SK-N-SH (cell line): ENCODE measurements at regions not wholly inside any gene's neighbourhood (a gene's known extent, or its start where the extent isn't known, plus 50 kb on each side); places are given as distances from the start of the nearest gene placed in this dataset.

Experiments used
- CTCF ChIA-PET: fragments of 300-600, 350-600 bp; formaldehyde crosslinking; extraction: SDS; loops from one replicate; lab custom pipeline; 2021; lab: Yijun Ruan, JAX
- POLR2A ChIA-PET: fragments of 350-600 bp; sonication (Branson Sonifier 250); formaldehyde crosslinking; extraction: SDS; loops from one replicate; lab custom pipeline; 2020; ENCODE audit warnings: antibody characterized with exemption, inconsistent platforms; lab: Yijun Ruan, JAX
- DNase-seq: peaks from one replicate; pipeline ENCODE4 v3.0.0; 2012
- H2AFZ ChIP-seq: fragments of 200-600 bp; sonication (generic); 2 replicates; pipeline ENCODE4 v1.8.1; 2016; ENCODE audit warnings: antibody characterized with exemption, mild to moderate bottlenecking, low read depth
- H3F3A ChIP-seq: fragments of 200-600 bp; sonication (generic); replicated peaks from 2 replicates; pipeline ENCODE3; 2016; ENCODE audit warnings: antibody characterized with exemption, mild to moderate bottlenecking; ENCODE audit not compliant: insufficient read depth
- H3K27ac ChIP-seq, 2 experiments: fragments of 200-500 bp in 1 of 2; fragments of 200-600 bp in 1 of 2; sonication (Bioruptor generic) in 1 of 2; sonication (generic), shearing (Covaris generic) in 1 of 2; 2 replicates each; pipeline versions ENCODE4 v1.5.1 to v1.6.1; 2014 to 2016; ENCODE audit warnings: low read depth in 2 of 2, inconsistent platforms in 1 of 2, low read length in 1 of 2, mild to moderate bottlenecking in 1 of 2, mixed read lengths in 1 of 2
- H3K27me3 ChIP-seq: fragments of 200-600 bp; sonication (generic), shearing (Covaris generic); 2 replicates; pipeline ENCODE4 v1.6.1; 2016; ENCODE audit warnings: mixed run types; ENCODE audit not compliant: insufficient read depth
- H3K36me3 ChIP-seq, 2 experiments: fragments of 200-500 bp in 1 of 2; fragments of 200-600 bp in 1 of 2; sonication (Bioruptor generic) in 1 of 2; sonication (generic) in 1 of 2; replicated peaks in 1 of 2; 2 replicates each; pipeline versions ENCODE3 to v1.5.1; 2014 to 2016; ENCODE audit warnings: low read length in 1 of 2, mild to moderate bottlenecking in 1 of 2; ENCODE audit not compliant: insufficient read depth in 2 of 2, control insufficient read depth in 1 of 2
- H3K4me1 ChIP-seq, 2 experiments: fragments of 200-500 bp in 1 of 2; fragments of 200-600 bp in 1 of 2; sonication (Bioruptor generic) in 1 of 2; sonication (generic), shearing (Covaris generic) in 1 of 2; 2 replicates each; pipeline versions ENCODE4 v1.5.1 to v1.6.1; 2014 to 2016; ENCODE audit warnings: low read depth in 1 of 2, low read length in 1 of 2, mixed run types in 1 of 2; ENCODE audit not compliant: insufficient read depth in 2 of 2, control insufficient read depth in 1 of 2
- H3K4me2 ChIP-seq: fragments of 200-600 bp; sonication (generic), shearing (Covaris generic); 2 replicates; pipeline ENCODE4 v1.6.1; 2017; ENCODE audit warnings: mixed run types
- H3K4me3 ChIP-seq, 2 experiments: fragments of 200-500 bp in 1 of 2; fragments of 200-600 bp in 1 of 2; sonication (Bioruptor generic) in 1 of 2; sonication (generic), shearing (Covaris generic) in 1 of 2; 2 replicates each; pipeline versions ENCODE4 v1.5.1 to v1.8.1; 2014 to 2016; ENCODE audit warnings: low read depth in 2 of 2, inconsistent platforms in 1 of 2, low read length in 1 of 2, mild to moderate bottlenecking in 1 of 2, mixed read lengths in 1 of 2, moderate library complexity in 1 of 2
- H3K79me2 ChIP-seq: fragments of 200-600 bp; sonication (generic); 2 replicates; pipeline ENCODE4 v1.8.1; 2017; ENCODE audit warnings: mild to moderate bottlenecking; ENCODE audit not compliant: insufficient read depth
- H3K9ac ChIP-seq: fragments of 200-600 bp; sonication (generic); 2 replicates; pipeline ENCODE4 v1.6.1; 2017; ENCODE audit warnings: mixed run types
- H3K9me2 ChIP-seq: fragments of 200-600 bp; sonication (generic); 2 replicates; pipeline ENCODE4 v1.6.1; 2017; ENCODE audit warnings: mixed run types
- H3K9me3 ChIP-seq: fragments of 200-600 bp; sonication (generic); 2 replicates; pipeline ENCODE4 v1.6.1; 2017; ENCODE audit warnings: mixed run types, mild to moderate bottlenecking, moderate library complexity
- H4K20me1 ChIP-seq: fragments of 200-600 bp; sonication (generic); 2 replicates; pipeline ENCODE4 v1.6.1; 2017; ENCODE audit warnings: mild to moderate bottlenecking, mixed run types; ENCODE audit not compliant: insufficient read depth
- CHD2 ChIP-seq: fragments of 150-350 bp; IDR thresholded peaks from 2 replicates; pipeline ENCODE4 v1.6.1; 2018; ENCODE audit warnings: low read length; ENCODE audit not compliant: partially characterized antibody
- FOSL2 ChIP-seq: IDR thresholded peaks from 2 replicates; pipeline ENCODE4 v1.4.0; 2012; ENCODE audit warnings: low read depth, mild to moderate bottlenecking, moderate library complexity, borderline replicate concordance
- FOXJ3 ChIP-seq: sonication (generic); formaldehyde crosslinking; IDR thresholded peaks from 2 replicates; pipeline ENCODE4 v1.5.1; 2020; ENCODE audit warnings: mild to moderate bottlenecking, missing genetic modification reagents
- FOXM1 ChIP-seq: IDR thresholded peaks from 2 replicates; pipeline ENCODE4 v1.4.0; 2012; ENCODE audit warnings: low read depth, mild to moderate bottlenecking
- GABPA ChIP-seq: IDR thresholded peaks from 2 replicates; pipeline ENCODE4 v1.4.0; 2012; ENCODE audit warnings: low read depth, mild to moderate bottlenecking
- GATA2 ChIP-seq: sonication (generic); formaldehyde crosslinking; IDR thresholded peaks from 2 replicates; pipeline ENCODE4 v1.5.0; 2020; ENCODE audit warnings: mild to moderate bottlenecking, missing genetic modification reagents
- JUND ChIP-seq: IDR thresholded peaks from 2 replicates; pipeline ENCODE4 v1.4.0; 2012
- NFIC ChIP-seq: IDR thresholded peaks from 2 replicates; pipeline ENCODE4 v1.4.0; 2012; ENCODE audit warnings: borderline replicate concordance
- NRF1 ChIP-seq: IDR thresholded peaks from 2 replicates; pipeline ENCODE4 v1.6.1; 2012; ENCODE audit warnings: low read depth, mild to moderate bottlenecking, low read length
- REST ChIP-seq: IDR thresholded peaks from 2 replicates; pipeline ENCODE4 v1.6.1; 2012; ENCODE audit warnings: mild to moderate bottlenecking, low read depth, low read length, moderate library complexity
- RFX5 ChIP-seq: IDR thresholded peaks from 2 replicates; pipeline ENCODE4 v1.6.1; 2012; ENCODE audit warnings: mild to moderate bottlenecking, improper control_type of control experiment, low read length
- RXRA ChIP-seq: IDR thresholded peaks from 2 replicates; pipeline ENCODE4 v1.4.0; 2012; ENCODE audit warnings: low read depth, mild to moderate bottlenecking, borderline replicate concordance
- TEAD4 ChIP-seq: IDR thresholded peaks from 2 replicates; pipeline ENCODE4 v1.4.0; 2012; ENCODE audit warnings: mild to moderate bottlenecking, borderline replicate concordance; ENCODE audit not compliant: insufficient read depth
- YY1 ChIP-seq: IDR thresholded peaks from 2 replicates; pipeline ENCODE4 v1.4.0; 2012; ENCODE audit warnings: low read depth, mild to moderate bottlenecking
- WGBS: methylation state at CpG from one replicate; pipeline ENCODE4 v1.1.6; 2017; ENCODE audit warnings: low lambda C conversion rate; 5-methylcytosine and 5-hydroxymethylcytosine counted together
- TF ChIP-seq, protein P1 (sequence below): IDR thresholded peaks from 2 replicates; pipeline ENCODE4 v1.4.0; 2012; ENCODE audit warnings: low read depth

DNA sequence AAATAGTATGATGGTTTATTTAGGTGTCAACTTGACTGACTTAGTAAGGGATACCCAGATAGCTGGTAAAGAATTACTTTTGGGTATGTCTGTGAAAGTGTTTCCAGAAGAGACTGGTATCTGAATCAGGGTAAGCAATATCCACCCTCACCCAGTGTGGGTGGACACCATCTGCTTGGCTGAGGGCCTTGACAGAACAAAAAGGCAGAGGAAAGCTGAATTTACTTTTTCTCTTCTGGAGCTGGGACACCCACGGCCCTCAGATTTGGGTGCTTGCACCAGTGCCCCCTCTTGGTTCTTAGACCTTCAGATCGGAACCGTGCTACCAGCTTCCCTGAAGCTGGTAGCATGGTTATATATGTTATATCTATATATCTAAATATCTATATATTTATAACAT lies 489.5 kb upstream of the MPDZ start:
- no peak for TF ChIP-seq FOXM1
- TF ChIP-seq GABPA: no peak
- TF ChIP-seq, protein P1, sequence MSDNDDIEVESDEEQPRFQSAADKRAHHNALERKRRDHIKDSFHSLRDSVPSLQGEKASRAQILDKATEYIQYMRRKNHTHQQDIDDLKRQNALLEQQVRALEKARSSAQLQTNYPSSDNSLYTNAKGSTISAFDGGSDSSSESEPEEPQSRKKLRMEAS: no peak
- TF ChIP-seq YY1: no peak
- TF ChIP-seq GATA2 (CRISPR knock-in tag): no peak
- no peak for TF ChIP-seq FOSL2
- no peak for TF ChIP-seq RFX5
- TF ChIP-seq TEAD4: no peak
- no peak for TF ChIP-seq NFIC
- TF ChIP-seq CHD2: no peak
- Histone ChIP-seq H3K4me2 (no peak overlapping the region), H3K27me3 (no peaks in the 10 kb centered on the region), H3F3A (no peaks in the 10 kb centered on the region), H4K20me1 (no peaks in the 10 kb centered on the region), H3K79me2 (no peaks in the 10 kb centered on the region), H3K4me1 (no peaks in the 10 kb centered on the region; a peak in 1 of 4 replicates), H3K4me3 (no peak overlapping the region), H3K36me3 (no peaks in the 10 kb centered on the region), H3K9ac (no peak overlapping the region), H2AFZ (no peak overlapping the region), H3K9me2 (no peaks in the 10 kb centered on the region), H3K9me3 (no peaks in the 10 kb centered on the region), H3K27ac (no peak overlapping the region)
- DNase-seq: no peak
- POLR2A ChIA-PET: no interaction called here
- CTCF ChIA-PET: no interaction called here
- 79% methylated on average over 3 of the region's 3 CpGs for WGBS

DNA sequence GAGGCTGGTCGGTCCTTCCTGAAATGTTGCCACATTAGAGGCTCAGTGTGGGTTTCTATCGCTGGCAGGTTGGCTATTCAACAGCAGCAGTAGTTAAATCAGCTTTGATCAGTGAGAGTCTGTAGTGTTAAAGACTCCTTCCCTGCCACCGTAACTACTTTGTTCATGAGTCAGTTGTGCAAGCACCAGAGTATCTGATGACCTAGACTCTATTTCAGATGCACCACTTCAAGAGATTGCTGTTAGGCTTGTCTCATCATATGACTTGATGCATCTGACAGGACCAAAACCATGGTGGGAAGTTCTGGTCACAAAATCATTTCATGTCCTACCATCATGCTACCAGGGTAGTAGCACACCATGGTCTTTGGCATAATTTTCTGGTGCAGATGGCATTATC lies 482.7 kb upstream of the MPDZ start:
- POLR2A ChIA-PET: no interaction called here
- Histone ChIP-seq H3K9me2 (no peaks in the 10 kb centered on the region), H4K20me1 (no peaks in the 10 kb centered on the region), H3K9ac (no peak overlapping the region), H3F3A (no peaks in the 10 kb centered on the region), H3K27me3 (no peaks in the 10 kb centered on the region), H3K79me2 (no peaks in the 10 kb centered on the region), H3K4me3 (no peak overlapping the region), H3K27ac (no peak overlapping the region), H3K4me2 (no peak overlapping the region), H3K4me1 (no peaks in the 10 kb centered on the region), H2AFZ (no peak overlapping the region), H3K9me3 (no peaks in the 10 kb centered on the region), H3K36me3 (no peaks in the 10 kb centered on the region)
- CTCF ChIA-PET: no interaction called here
- TF ChIP-seq NRF1: no peak
- TF ChIP-seq JUND: no peak
- TF ChIP-seq REST: no peak
- no peak for TF ChIP-seq NFIC
- TF ChIP-seq FOXJ3 (CRISPR knock-in tag): no peak
- no peak for TF ChIP-seq FOSL2
- TF ChIP-seq GABPA: no peak
- no peak for TF ChIP-seq RXRA
- WGBS: 71% methylated on average over 3 of the region's 3 CpGs
- DNase-seq: no peak
